ENCODE measurements at regions not wholly inside any gene's neighbourhood (a gene's known extent, or its start where the extent isn't known, plus 50 kb on each side); places are given as distances from the start of the nearest gene placed in this dataset.
A peak's percentile ranks its signal among the peaks of the same experiment; 100 is the strongest.

GRCh38 chr3:194974468-194975135 is 288.9 kb downstream of the FAM43A start:
- H3K27me3 Mint-ChIP-seq (ENCODE audit: insufficient read depth, low read depth, poor library complexity), result no peaks in the 10 kb centered on the region
- Histone ChIP-seq H3K4me2 (no peak overlapping the region), H3K4me3 (no peak overlapping the region), H3K79me2 (replicated peaks; ENCODE audit: insufficient read depth) (no peaks in the 10 kb centered on the region), H4K20me1 (replicated peaks; ENCODE audit: insufficient read depth) (no peaks in the 10 kb centered on the region), H3K9me2 (ENCODE audit: insufficient read depth) (no peaks in the 10 kb centered on the region), H3K36me3 (ENCODE audit: insufficient read depth) (no peaks in the 10 kb centered on the region), H3K27me3 (ENCODE audit: insufficient read depth) (no peaks in the 10 kb centered on the region), H3K27ac (ENCODE audit: low read depth) (no peak overlapping the region), H3K4me1 (ENCODE audit: insufficient read depth) (no peaks in the 10 kb centered on the region), H3F3A (replicated peaks; ENCODE audit: low read depth) (no peaks in the 10 kb centered on the region), H2AFZ (no peak overlapping the region)
- H3K9me3 Mint-ChIP-seq, result peaks cover 5% of the 10 kb centered on the region; the same call in 2 of the 3 replicates
- DNase-seq (ENCODE audit: low spot score) (no peak), ATAC-seq (no peak)
- no peaks in the 10 kb centered on the region for H3K4me1 Mint-ChIP-seq
- no peak overlapping the region for H3K4me3 Mint-ChIP-seq
- H3K27ac Mint-ChIP-seq, result no peak overlapping the region
- no peaks in the 10 kb centered on the region for H3K36me3 Mint-ChIP-seq (ENCODE audit: low read depth)
- 0 out of 4 replicates have a peak, but pooled peaks of 1 of the 2 experiments have one; percentile 7 for TF ChIP-seq CTCF (conservative IDR thresholded peaks at IDR 0.05; ENCODE audit: low read depth in 2 of 2)
- TF ChIP-seq ZNF331 (CRISPR knock-in tag; IDR thresholded peaks at IDR 0.05; ENCODE audit: low read depth), result no peak

- no peaks in the 10 kb centered on the region for H3K79me2 ChIP-seq (replicated peaks; ENCODE audit: insufficient read depth)
- TF ChIP-seq NANOG (IDR thresholded peaks at IDR 0.05; ENCODE audit: borderline replicate concordance), result no peak
- H3K9me2 ChIP-seq (ENCODE audit: insufficient read depth), result no peaks in the 10 kb centered on the region
- H3K4me1 ChIP-seq (ENCODE audit: insufficient read depth), result no peaks in the 10 kb centered on the region
- H3K4me3 ChIP-seq, result no peak overlapping the region
- H3K36me3 ChIP-seq (ENCODE audit: insufficient read depth), result no peaks in the 10 kb centered on the region
- ATAC-seq, result no peak
- H3F3A ChIP-seq (replicated peaks; ENCODE audit: low read depth), result no peaks in the 10 kb centered on the region
- no peaks in the 10 kb centered on the region; the same call in 2 of the 3 replicates for H3K9me3 Mint-ChIP-seq
- no peak for DNase-seq (ENCODE audit: low spot score)
- no peaks in the 10 kb centered on the region for H4K20me1 ChIP-seq (replicated peaks; ENCODE audit: insufficient read depth)
- no peak overlapping the region for H2AFZ ChIP-seq
- no peaks in the 10 kb centered on the region for H3K36me3 Mint-ChIP-seq (ENCODE audit: low read depth)
- H3K4me2 ChIP-seq, result no peak overlapping the region
- H3K27ac Mint-ChIP-seq, result no peak overlapping the region
- H3K27ac ChIP-seq (ENCODE audit: low read depth), result no peak overlapping the region
- no peaks in the 10 kb centered on the region for H3K27me3 Mint-ChIP-seq (ENCODE audit: insufficient read depth, low read depth, poor library complexity)
- H3K27me3 ChIP-seq (ENCODE audit: insufficient read depth), result no peaks in the 10 kb centered on the region
- H3K4me1 Mint-ChIP-seq, result no peaks in the 10 kb centered on the region
- no peak overlapping the region for H3K4me3 Mint-ChIP-seq
Measured at GRCh38 chr3:194976049-194976451, 290.4 kb downstream of the FAM43A start.

- Histone ChIP-seq H3K9me2 (ENCODE audit: insufficient read depth) (no peaks in the 10 kb centered on the region), H3K27ac (ENCODE audit: low read depth) (no peak overlapping the region), H3K4me2 (no peak overlapping the region), H3K4me1 (ENCODE audit: insufficient read depth) (no peaks in the 10 kb centered on the region), H3K4me3 (no peak overlapping the region), H3F3A (replicated peaks; ENCODE audit: low read depth) (no peaks in the 10 kb centered on the region), H4K20me1 (replicated peaks; ENCODE audit: insufficient read depth) (no peaks in the 10 kb centered on the region), H3K79me2 (replicated peaks; ENCODE audit: insufficient read depth) (no peaks in the 10 kb centered on the region), H2AFZ (no peak overlapping the region), H3K36me3 (ENCODE audit: insufficient read depth) (no peaks in the 10 kb centered on the region), H3K27me3 (ENCODE audit: insufficient read depth) (no peaks in the 10 kb centered on the region)
- H3K27me3 Mint-ChIP-seq (ENCODE audit: insufficient read depth, low read depth, poor library complexity), result no peaks in the 10 kb centered on the region
- H3K4me3 Mint-ChIP-seq, result no peak overlapping the region
- no peak overlapping the region for H3K27ac Mint-ChIP-seq
- H3K9me3 Mint-ChIP-seq, result no peaks in the 10 kb centered on the region; the same call in 2 of the 3 replicates
- no peaks in the 10 kb centered on the region for H3K36me3 Mint-ChIP-seq (ENCODE audit: low read depth)
- DNase-seq (ENCODE audit: low spot score), result no peak
- no peaks in the 10 kb centered on the region for H3K4me1 Mint-ChIP-seq
- no peak for ATAC-seq
- TF ChIP-seq EZH2phosphoT487 (IDR thresholded peaks at IDR 0.05; ENCODE audit: unreplicated experiment), result no peak
- no peak for TF ChIP-seq STAT1 (IDR thresholded peaks at IDR 0.05; ENCODE audit: unreplicated experiment)
- TF ChIP-seq CREB1 (CRISPR knock-in tag; IDR thresholded peaks at IDR 0.05; ENCODE audit: low read depth), result no peak
- no peak for TF ChIP-seq ZNF331 (CRISPR knock-in tag; IDR thresholded peaks at IDR 0.05; ENCODE audit: low read depth)
- TF ChIP-seq EZH2 (IDR thresholded peaks at IDR 0.05; ENCODE audit: low read depth, unreplicated experiment), result no peak
- no peak for TF ChIP-seq JUNB (IDR thresholded peaks at IDR 0.05; ENCODE audit: unreplicated experiment)
- TF ChIP-seq CTCF (conservative IDR thresholded peaks at IDR 0.05; ENCODE audit: low read depth in 2 of 2), result no peak
- TF ChIP-seq REST (IDR thresholded peaks at IDR 0.05; ENCODE audit: unreplicated experiment), result no peak
- no peak for TF ChIP-seq ZNF114 (CRISPR knock-in tag; IDR thresholded peaks at IDR 0.05)
Measured at GRCh38 chr3:194976874-194977273, 291.2 kb downstream of the FAM43A start.

Measured in GM23338 (cell line).